ENCODE measurements at regions not wholly inside any gene's neighbourhood (a gene's known extent, or its start where the extent isn't known, plus 50 kb on each side); places are given as distances from the start of the nearest gene placed in this dataset.

- Histone ChIP-seq H3K4me1 (ENCODE audit: control insufficient read depth, low read length) (no peaks in the 10 kb centered on the region), H3K79me2 (ENCODE audit: control insufficient read depth, low read length) (no peaks in the 10 kb centered on the region), H3K27ac (ENCODE audit: low read depth, low read length) (no peak overlapping the region), H3K9me3 (ENCODE audit: control insufficient read depth, insufficient read depth, low read length) (no peaks in the 10 kb centered on the region), H3K4me2 (ENCODE audit: low read length) (no peak overlapping the region), H3K27me3 (ENCODE audit: control insufficient read depth, low read length) (no peaks in the 10 kb centered on the region), H3K4me3 (ENCODE audit: low read length) (no peak overlapping the region), H3F3A (ENCODE audit: control insufficient read depth, insufficient read depth) (no peaks in the 10 kb centered on the region), H3K36me3 (ENCODE audit: control insufficient read depth, low read length) (no peaks in the 10 kb centered on the region), H3K9me2 (replicated peaks; ENCODE audit: control insufficient read depth, low read length) (no peaks in the 10 kb centered on the region), H4K20me1 (ENCODE audit: control insufficient read depth, insufficient read depth, low read depth, low read length) (no peaks in the 10 kb centered on the region)
- no peak for TF ChIP-seq EZH2phosphoT487 (IDR thresholded peaks at IDR 0.05; ENCODE audit: borderline replicate concordance, low read length)
- TF ChIP-seq CTCF (IDR thresholded peaks at IDR 0.05; ENCODE audit: low read depth, low read length, poor library complexity, severe bottlenecking): no peak
Measured at GRCh38 chr15:39365873-39366272, 215.0 kb upstream of the THBS1 start.

GRCh38 chr15:39367596-39367995, 213.3 kb upstream of the THBS1 start:
- no peaks in the 10 kb centered on the region for H3K36me3 ChIP-seq (ENCODE audit: control insufficient read depth, low read length)
- H3K9me2 ChIP-seq (replicated peaks; ENCODE audit: control insufficient read depth, low read length): no peaks in the 10 kb centered on the region
- H3K4me2 ChIP-seq (ENCODE audit: low read length): no peak overlapping the region
- no peaks in the 10 kb centered on the region for H3K9me3 ChIP-seq (ENCODE audit: control insufficient read depth, insufficient read depth, low read length)
- no peaks in the 10 kb centered on the region for H4K20me1 ChIP-seq (ENCODE audit: control insufficient read depth, insufficient read depth, low read depth, low read length)
- H3K79me2 ChIP-seq (ENCODE audit: control insufficient read depth, low read length): no peaks in the 10 kb centered on the region
- H3K4me1 ChIP-seq (ENCODE audit: control insufficient read depth, low read length): no peaks in the 10 kb centered on the region
- H3K27ac ChIP-seq (ENCODE audit: low read depth, low read length): no peak overlapping the region
- no peaks in the 10 kb centered on the region for H3K27me3 ChIP-seq (ENCODE audit: control insufficient read depth, low read length)
- TF ChIP-seq EZH2phosphoT487 (IDR thresholded peaks at IDR 0.05; ENCODE audit: borderline replicate concordance, low read length) (no peak), CTCF (IDR thresholded peaks at IDR 0.05; ENCODE audit: low read depth, low read length, poor library complexity, severe bottlenecking) (no peak)
- H3K4me3 ChIP-seq (ENCODE audit: low read length): no peak overlapping the region
- H3F3A ChIP-seq (ENCODE audit: control insufficient read depth, insufficient read depth): no peaks in the 10 kb centered on the region

DNA sequence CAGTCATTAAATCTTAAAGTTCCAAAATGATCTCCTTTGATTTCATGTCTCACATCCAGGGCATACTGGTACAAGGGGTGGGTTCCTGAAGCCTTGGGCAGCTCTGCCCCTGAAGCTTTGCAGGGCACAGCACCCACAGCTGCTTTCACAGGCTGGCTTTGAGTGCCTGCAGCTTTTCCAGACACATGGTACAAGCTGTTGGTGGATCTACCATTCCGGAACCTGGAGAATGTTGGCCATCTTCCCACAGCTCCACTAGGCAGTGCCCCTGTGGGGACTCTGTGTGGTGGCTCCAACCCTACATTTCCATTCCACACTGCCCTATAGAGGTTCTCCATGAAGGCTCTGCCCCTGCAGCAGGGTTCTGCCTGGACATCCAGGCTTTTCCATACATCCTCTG, 211.1 kb upstream of the THBS1 start:
- no peaks in the 10 kb centered on the region for H3K9me2 ChIP-seq (replicated peaks; ENCODE audit: control insufficient read depth, low read length)
- H3K4me2 ChIP-seq (ENCODE audit: low read length): no peak overlapping the region
- TF ChIP-seq EZH2phosphoT487 (IDR thresholded peaks at IDR 0.05; ENCODE audit: borderline replicate concordance, low read length): no peak
- TF ChIP-seq CTCF (IDR thresholded peaks at IDR 0.05; ENCODE audit: low read depth, low read length, poor library complexity, severe bottlenecking): no peak
- no peaks in the 10 kb centered on the region for H3K9me3 ChIP-seq (ENCODE audit: control insufficient read depth, insufficient read depth, low read length)
- no peak overlapping the region for H3K4me3 ChIP-seq (ENCODE audit: low read length)
- no peaks in the 10 kb centered on the region for H3K79me2 ChIP-seq (ENCODE audit: control insufficient read depth, low read length)
- no peaks in the 10 kb centered on the region for H3K27me3 ChIP-seq (ENCODE audit: control insufficient read depth, low read length)
- no peaks in the 10 kb centered on the region for H4K20me1 ChIP-seq (ENCODE audit: control insufficient read depth, insufficient read depth, low read depth, low read length)
- H3K27ac ChIP-seq (ENCODE audit: low read depth, low read length): no peak overlapping the region
- no peaks in the 10 kb centered on the region for H3K36me3 ChIP-seq (ENCODE audit: control insufficient read depth, low read length)
- H3K4me1 ChIP-seq (ENCODE audit: control insufficient read depth, low read length): no peaks in the 10 kb centered on the region
- H3F3A ChIP-seq (ENCODE audit: control insufficient read depth, insufficient read depth): no peaks in the 10 kb centered on the region
